Left cardiac atrium (tissue), 4 donors: ENCODE measurements at regions not wholly inside any gene's neighbourhood (a gene's known extent, or its start where the extent isn't known, plus 50 kb on each side); places are given as distances from the start of the nearest gene placed in this dataset.

ENCODE experiments used
- ATAC-seq, 2 donors: fragments of 200-7000 bp; cut with Tn5 transposase; one replicate each; pipeline ENCODE4 v1.9.1; 2020; ENCODE audit warnings: mild to moderate bottlenecking in 2 of 2, moderate library complexity in 2 of 2
- DNase-seq: peaks from one replicate; pipeline ENCODE4 v3.0.0-alpha.2; 2020
- intact Hi-C, 2 donors: fragments of 100-400 bp; cut with DNase I; formaldehyde crosslinking; loops; one replicate each; pipeline versions ENCODE4 v1.14.1 to v1.15.1; 2022 to 2023
- donor health status: DM: no; HTN: yes; CAD: no.
- donor health status: DM: no; HTN: yes; CAD: no; lungs with severe emphysema.
- donor health status: DM: yes; HTN: yes; CAD: no.
- donor health status: Dilated cardiomyopathy.

GRCh38 chr11:93073508-93074280 lies 104.2 kb downstream of the MTNR1B start:
- intact Hi-C loops: no loop called here
- no peak for ATAC-seq
- DNase-seq: no peak

GRCh38 chr11:93074352-93074751 lies 104.9 kb downstream of the MTNR1B start:
- no peak for DNase-seq
- intact Hi-C loops: no loop called here
- ATAC-seq: no peak

GRCh38 chr11:93075782-93076181 lies 106.3 kb downstream of the MTNR1B start:
- intact Hi-C loops: no loop called here
- DNase-seq: no peak
- no peak for ATAC-seq

GRCh38 chr11:93080146-93080759 lies 110.8 kb downstream of the MTNR1B start:
- intact Hi-C loops: no loop called here
- DNase-seq (no peak), ATAC-seq (no peak)

GRCh38 chr11:93081694-93082093 lies 112.2 kb downstream of the MTNR1B start:
- intact Hi-C loops: no loop called here
- no peak for ATAC-seq

GRCh38 chr11:93082900-93083299 lies 113.4 kb downstream of the MTNR1B start:
- DNase-seq (no peak), ATAC-seq (no peak)
- intact Hi-C loops: no loop called here

More at GRCh38 chr11:93081694-93082093, 112.2 kb downstream of the MTNR1B start:
- no peak for DNase-seq

GRCh38 chr11:93084727-93085505 lies 112.9 kb downstream of the SLC36A4 start:
- ATAC-seq: peak in 1 of 2 donors; percentile 49
- intact Hi-C loops: no loop called here
- no peak for DNase-seq

GRCh38 chr11:93089474-93090102 lies 108.2 kb downstream of the SLC36A4 start:
- intact Hi-C loops: no loop called here
- DNase-seq (peak; percentile 24), ATAC-seq (peak; percentile 41 to 84)
